SJCRH30 (cell line): ENCODE measurements at regions not wholly inside any gene's neighbourhood (a gene's known extent, or its start where the extent isn't known, plus 50 kb on each side); places are given as distances from the start of the nearest gene placed in this dataset.

ENCODE experiments used
- DNase-seq, 2 experiments: peaks; one replicate each; pipeline ENCODE4 v3.0.0-alpha.2; 2015 to 2020
- H3K27ac ChIP-seq: fragments of 250-450 bp; sonication (Bioruptor Pico); 2 replicates; pipeline ENCODE4 v1.5.1; 2020; ENCODE audit warnings: mild to moderate bottlenecking, moderate library complexity
- H3K27me3 ChIP-seq: fragments of 250-450 bp; sonication (Bioruptor Pico); 2 replicates; pipeline ENCODE4 v1.5.1; 2020; ENCODE audit warnings: mild to moderate bottlenecking, moderate library complexity
- H3K36me3 ChIP-seq: fragments of 250-450 bp; sonication (Bioruptor Pico); 2 replicates; pipeline ENCODE4 v1.5.1; 2020; ENCODE audit warnings: mild to moderate bottlenecking, moderate library complexity
- H3K4me1 ChIP-seq: fragments of 250-450 bp; sonication (Bioruptor Pico); 2 replicates; pipeline ENCODE4 v1.5.1; 2020; ENCODE audit warnings: mild to moderate bottlenecking, moderate library complexity
- H3K4me3 ChIP-seq: fragments of 250-450 bp; sonication (Bioruptor Pico); 2 replicates; pipeline ENCODE4 v1.5.1; 2020; ENCODE audit warnings: mild to moderate bottlenecking, moderate library complexity
- H3K9me3 ChIP-seq: fragments of 250-450 bp; sonication (Bioruptor Pico); replicated peaks from 2 replicates; pipeline ENCODE4 v1.5.1; 2020; ENCODE audit warnings: mild to moderate bottlenecking, moderate library complexity

DNA sequence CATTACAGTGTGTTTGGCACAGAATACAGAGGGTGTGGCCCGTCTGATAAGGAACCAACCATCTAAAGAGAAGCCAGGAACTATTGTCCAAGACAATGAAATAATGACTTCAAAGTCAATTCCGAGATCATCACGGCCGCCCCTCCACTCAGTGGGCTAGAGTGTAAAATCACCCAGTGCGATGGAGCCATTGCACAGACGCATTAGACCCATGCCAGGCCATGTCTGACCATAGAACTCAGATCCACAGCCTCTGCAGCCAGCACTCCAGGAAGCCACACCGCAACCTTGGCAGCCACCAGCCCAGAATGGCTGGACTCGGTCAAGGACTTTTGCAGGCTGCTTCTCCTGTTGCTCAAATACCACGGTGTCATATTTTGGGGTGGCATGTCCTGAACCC, 835.7 kb downstream of the DCDC2C start:
- Histone ChIP-seq H3K4me1 (no peaks in the 10 kb centered on the region), H3K27me3 (no peaks in the 10 kb centered on the region)

GRCh38 chr2:4549666-4550210, 846.4 kb downstream of the DCDC2C start:
- DNase-seq: no peak
- H3K4me3 ChIP-seq: no peak overlapping the region
- no peaks in the 10 kb centered on the region for H3K36me3 ChIP-seq
- no peaks in the 10 kb centered on the region for H3K9me3 ChIP-seq
- H3K27me3 ChIP-seq: no peaks in the 10 kb centered on the region
- peaks cover 21% of the 10 kb centered on the region for H3K4me1 ChIP-seq
- H3K27ac ChIP-seq: no peak overlapping the region

More for the DNA sequence above, 835.7 kb downstream of the DCDC2C start:
- no peak for DNase-seq
- Histone ChIP-seq H3K4me3 (no peak overlapping the region), H3K9me3 (no peaks in the 10 kb centered on the region), H3K27ac (no peak overlapping the region), H3K36me3 (no peaks in the 10 kb centered on the region)

DNA sequence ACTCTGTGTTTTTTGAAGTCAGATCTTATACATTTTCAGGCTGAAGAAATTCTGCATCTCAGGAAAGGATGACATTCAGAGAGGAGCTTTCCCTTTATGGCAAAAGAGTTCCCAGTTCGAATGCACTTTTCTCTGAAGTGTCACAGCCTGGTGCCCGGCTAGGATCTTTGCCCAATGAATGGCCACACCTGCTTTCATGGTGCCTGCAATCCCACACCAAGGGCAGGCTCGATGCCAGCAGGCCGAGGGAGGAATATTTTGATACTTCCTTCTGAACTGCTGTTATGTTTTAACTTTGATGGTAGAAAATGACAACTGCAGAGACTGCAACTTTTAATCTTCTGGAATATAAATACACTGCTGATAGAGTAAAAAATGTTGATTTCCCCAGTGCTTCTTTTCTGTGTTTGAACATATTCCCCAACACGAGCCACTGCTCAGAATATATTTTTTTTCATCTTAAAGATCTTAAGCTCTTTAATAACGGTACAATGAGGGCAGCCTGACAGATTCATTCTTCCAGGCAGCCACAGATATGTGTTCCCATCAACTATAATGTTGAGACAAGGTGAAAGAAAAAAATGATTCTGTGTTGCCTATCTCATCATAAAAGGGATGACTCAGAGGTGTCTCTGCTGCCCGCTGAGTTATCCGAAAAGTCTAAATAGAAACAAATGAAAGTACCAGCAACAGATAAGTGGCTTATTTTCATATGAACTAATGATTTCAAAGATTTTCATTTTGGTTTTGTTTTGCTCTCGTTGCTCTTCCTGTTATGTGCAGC, 848.5 kb downstream of the DCDC2C start:
- H3K9me3 ChIP-seq: no peaks in the 10 kb centered on the region

GRCh38 chr2:4553241-4553640, 849.9 kb downstream of the DCDC2C start:
- H3K4me1 ChIP-seq: peaks cover 21% of the 10 kb centered on the region
- H3K36me3 ChIP-seq: no peaks in the 10 kb centered on the region
- peak; percentile 86 to 88 for DNase-seq
- H3K27ac ChIP-seq: peak overlapping the region; percentile 51
- no peaks in the 10 kb centered on the region for H3K27me3 ChIP-seq
- H3K4me3 ChIP-seq: peak overlapping the region; percentile 19
- no peaks in the 10 kb centered on the region for H3K9me3 ChIP-seq

More for the DNA sequence above, 848.5 kb downstream of the DCDC2C start:
- peaks cover 21% of the 10 kb centered on the region for H3K4me1 ChIP-seq
- H3K36me3 ChIP-seq: no peaks in the 10 kb centered on the region
- no peak overlapping the region for H3K27ac ChIP-seq
- DNase-seq: peak; percentile 13 to 41
- H3K4me3 ChIP-seq: no peak overlapping the region
- H3K27me3 ChIP-seq: no peaks in the 10 kb centered on the region

- H3K27ac ChIP-seq: no peak overlapping the region
- peaks cover 21% of the 10 kb centered on the region for H3K4me1 ChIP-seq
- H3K36me3 ChIP-seq: no peaks in the 10 kb centered on the region
- no peak for DNase-seq
- no peaks in the 10 kb centered on the region for H3K9me3 ChIP-seq
- H3K27me3 ChIP-seq: no peaks in the 10 kb centered on the region
- no peak overlapping the region for H3K4me3 ChIP-seq
Measured at GRCh38 chr2:4556135-4556896, 852.9 kb downstream of the DCDC2C start.

- H3K36me3 ChIP-seq: no peaks in the 10 kb centered on the region
- no peak for DNase-seq
Measured at GRCh38 chr2:4561196-4561595, 857.8 kb downstream of the DCDC2C start.

GRCh38 chr2:4576075-4576474, 872.7 kb downstream of the DCDC2C start:
- H3K36me3 ChIP-seq: no peaks in the 10 kb centered on the region
- DNase-seq: no peak
- H3K27me3 ChIP-seq: no peaks in the 10 kb centered on the region
- no peaks in the 10 kb centered on the region for H3K9me3 ChIP-seq
- no peaks in the 10 kb centered on the region for H3K4me1 ChIP-seq
- H3K4me3 ChIP-seq: no peak overlapping the region
- no peak overlapping the region for H3K27ac ChIP-seq

More at GRCh38 chr2:4561196-4561595, 857.8 kb downstream of the DCDC2C start:
- Histone ChIP-seq H3K27ac (no peak overlapping the region), H3K4me1 (no peaks in the 10 kb centered on the region), H3K27me3 (no peaks in the 10 kb centered on the region), H3K9me3 (no peaks in the 10 kb centered on the region; the same call in 1 of the 2 replicates), H3K4me3 (no peak overlapping the region)

- Histone ChIP-seq H3K36me3 (no peaks in the 10 kb centered on the region), H3K4me1 (no peaks in the 10 kb centered on the region), H3K4me3 (no peak overlapping the region), H3K27ac (no peak overlapping the region), H3K27me3 (no peaks in the 10 kb centered on the region), H3K9me3 (no peaks in the 10 kb centered on the region)
- no peak for DNase-seq
Measured at GRCh38 chr2:4579977-4580376, 876.6 kb downstream of the DCDC2C start.

GRCh38 chr2:4585057-4585635, 881.8 kb downstream of the DCDC2C start:
- Histone ChIP-seq H3K27me3 (no peaks in the 10 kb centered on the region), H3K4me3 (no peak overlapping the region), H3K4me1 (no peaks in the 10 kb centered on the region), H3K9me3 (no peaks in the 10 kb centered on the region), H3K27ac (no peak overlapping the region), H3K36me3 (no peaks in the 10 kb centered on the region)
- DNase-seq: no peak

GRCh38 chr2:4588606-4589005, 885.2 kb downstream of the DCDC2C start:
- H3K27ac ChIP-seq: no peak overlapping the region
- H3K4me3 ChIP-seq: no peak overlapping the region
- no peaks in the 10 kb centered on the region for H3K4me1 ChIP-seq
- no peaks in the 10 kb centered on the region for H3K9me3 ChIP-seq
- H3K36me3 ChIP-seq: no peaks in the 10 kb centered on the region
- no peak for DNase-seq
- H3K27me3 ChIP-seq: no peaks in the 10 kb centered on the region

- no peaks in the 10 kb centered on the region for H3K27me3 ChIP-seq
- H3K27ac ChIP-seq: no peak overlapping the region
- H3K36me3 ChIP-seq: no peaks in the 10 kb centered on the region
- DNase-seq: no peak
- H3K9me3 ChIP-seq: no peaks in the 10 kb centered on the region
- no peaks in the 10 kb centered on the region for H3K4me1 ChIP-seq
- H3K4me3 ChIP-seq: no peak overlapping the region
Measured at GRCh38 chr2:4591261-4591660, 887.9 kb downstream of the DCDC2C start.

DNA sequence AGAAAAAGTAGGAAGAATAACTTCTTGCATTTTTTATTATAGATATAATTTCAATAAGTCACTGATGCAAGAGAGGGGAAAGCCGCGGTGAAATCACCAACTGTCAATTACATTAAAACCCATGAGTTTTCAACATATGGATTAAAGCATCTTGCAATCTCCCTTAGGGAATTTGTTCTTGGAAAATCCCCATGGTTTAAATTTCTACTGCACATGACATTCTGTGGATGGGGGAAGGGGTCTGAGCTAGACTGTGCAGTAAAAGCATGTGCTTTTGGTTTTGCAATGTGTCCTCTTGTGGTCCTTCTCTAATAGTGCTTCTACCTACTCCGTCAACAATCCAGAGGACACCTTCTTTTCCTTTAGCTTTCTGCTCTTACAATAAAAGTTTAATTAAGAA, 894.0 kb downstream of the DCDC2C start:
- Histone ChIP-seq H3K9me3 (no peaks in the 10 kb centered on the region), H3K27ac (no peak overlapping the region), H3K27me3 (no peaks in the 10 kb centered on the region), H3K36me3 (no peaks in the 10 kb centered on the region), H3K4me3 (no peak overlapping the region), H3K4me1 (no peaks in the 10 kb centered on the region)
- peak in 1 of 2 experiments; percentile 17 for DNase-seq

- no peak for DNase-seq
Measured at GRCh38 chr2:4604767-4605166, 901.4 kb downstream of the DCDC2C start.

DNA sequence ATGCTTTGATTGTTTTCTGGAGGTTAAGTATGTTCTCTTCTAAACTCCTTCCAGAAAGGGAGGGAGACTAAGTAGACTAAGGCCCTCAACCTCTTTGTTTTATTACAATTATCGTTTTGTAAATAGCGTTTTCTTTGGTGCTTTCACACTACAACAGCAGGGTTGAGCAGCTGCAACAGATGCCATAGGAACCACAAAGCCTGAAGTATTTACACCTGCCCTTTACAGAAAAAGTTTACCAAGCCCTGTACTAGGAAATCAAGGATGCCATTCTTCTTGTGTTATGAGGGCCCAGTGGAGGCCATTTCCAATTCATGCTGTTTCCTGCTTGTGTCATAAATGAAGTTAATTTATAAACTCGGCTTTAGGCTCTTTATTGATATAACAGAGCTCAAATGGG, 914.8 kb downstream of the DCDC2C start:
- DNase-seq: peak; percentile 50 to 70
- H3K27ac ChIP-seq: peak overlapping the region; percentile 50
- no peak overlapping the region for H3K4me3 ChIP-seq

More at GRCh38 chr2:4604767-4605166, 901.4 kb downstream of the DCDC2C start:
- H3K27me3 ChIP-seq: no peaks in the 10 kb centered on the region
- no peaks in the 10 kb centered on the region for H3K4me1 ChIP-seq
- no peak overlapping the region for H3K27ac ChIP-seq
- H3K9me3 ChIP-seq: 0 out of 2 replicates have a peak, but pooled peaks cover 3% of the 10 kb centered on the region
- no peaks in the 10 kb centered on the region for H3K36me3 ChIP-seq
- H3K4me3 ChIP-seq: no peak overlapping the region

More for the DNA sequence above, 914.8 kb downstream of the DCDC2C start:
- Histone ChIP-seq H3K9me3 (peaks cover 11% of the 10 kb centered on the region), H3K4me1 (peaks cover 16% of the 10 kb centered on the region), H3K36me3 (no peaks in the 10 kb centered on the region), H3K27me3 (no peaks in the 10 kb centered on the region)
